ENCODE measurements at regions not wholly inside any gene's neighbourhood (a gene's known extent, or its start where the extent isn't known, plus 50 kb on each side); places are given as distances from the start of the nearest gene placed in this dataset.

- TF ChIP-seq NFYB (IDR thresholded peaks at IDR 0.05; ENCODE audit: insufficient read depth, low read depth, low read length) (no peak), BHLHE40 (IDR thresholded peaks at IDR 0.05; ENCODE audit: borderline replicate concordance in 1 of 2, low read depth in 2 of 2, low read length in 1 of 2) (no peak), BCLAF1 (IDR thresholded peaks at IDR 0.05) (no peak), MTA3 (IDR thresholded peaks at IDR 0.05; ENCODE audit: borderline replicate concordance, low read length) (no peak), RAD51 (IDR thresholded peaks at IDR 0.05) (no peak), EP300 (IDR thresholded peaks at IDR 0.05; ENCODE audit: borderline replicate concordance in 1 of 2, control insufficient read depth in 1 of 2, low read depth in 2 of 2, low read length in 2 of 2) (no peak), POLR2A (IDR thresholded peaks at IDR 0.05; ENCODE audit: low read depth, low read length) (no peak), EGR1 (IDR thresholded peaks at IDR 0.05; ENCODE audit: borderline replicate concordance in 1 of 2, low read depth in 2 of 2, low read length in 2 of 2) (no peak)
- TF ChIP-seq, protein P1, sequence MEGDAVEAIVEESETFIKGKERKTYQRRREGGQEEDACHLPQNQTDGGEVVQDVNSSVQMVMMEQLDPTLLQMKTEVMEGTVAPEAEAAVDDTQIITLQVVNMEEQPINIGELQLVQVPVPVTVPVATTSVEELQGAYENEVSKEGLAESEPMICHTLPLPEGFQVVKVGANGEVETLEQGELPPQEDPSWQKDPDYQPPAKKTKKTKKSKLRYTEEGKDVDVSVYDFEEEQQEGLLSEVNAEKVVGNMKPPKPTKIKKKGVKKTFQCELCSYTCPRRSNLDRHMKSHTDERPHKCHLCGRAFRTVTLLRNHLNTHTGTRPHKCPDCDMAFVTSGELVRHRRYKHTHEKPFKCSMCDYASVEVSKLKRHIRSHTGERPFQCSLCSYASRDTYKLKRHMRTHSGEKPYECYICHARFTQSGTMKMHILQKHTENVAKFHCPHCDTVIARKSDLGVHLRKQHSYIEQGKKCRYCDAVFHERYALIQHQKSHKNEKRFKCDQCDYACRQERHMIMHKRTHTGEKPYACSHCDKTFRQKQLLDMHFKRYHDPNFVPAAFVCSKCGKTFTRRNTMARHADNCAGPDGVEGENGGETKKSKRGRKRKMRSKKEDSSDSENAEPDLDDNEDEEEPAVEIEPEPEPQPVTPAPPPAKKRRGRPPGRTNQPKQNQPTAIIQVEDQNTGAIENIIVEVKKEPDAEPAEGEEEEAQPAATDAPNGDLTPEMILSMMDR (IDR thresholded peaks at IDR 0.05 in 2 of 3, conservative IDR thresholded peaks at IDR 0.05 in 1 of 3; ENCODE audit: control insufficient read depth in 2 of 3, extremely low read depth in 1 of 3, insufficient read depth in 1 of 3, low read depth in 3 of 3, low read length in 3 of 3): peak; percentile 79 to 89 (median 85)
- TF ChIP-seq, protein P2, sequence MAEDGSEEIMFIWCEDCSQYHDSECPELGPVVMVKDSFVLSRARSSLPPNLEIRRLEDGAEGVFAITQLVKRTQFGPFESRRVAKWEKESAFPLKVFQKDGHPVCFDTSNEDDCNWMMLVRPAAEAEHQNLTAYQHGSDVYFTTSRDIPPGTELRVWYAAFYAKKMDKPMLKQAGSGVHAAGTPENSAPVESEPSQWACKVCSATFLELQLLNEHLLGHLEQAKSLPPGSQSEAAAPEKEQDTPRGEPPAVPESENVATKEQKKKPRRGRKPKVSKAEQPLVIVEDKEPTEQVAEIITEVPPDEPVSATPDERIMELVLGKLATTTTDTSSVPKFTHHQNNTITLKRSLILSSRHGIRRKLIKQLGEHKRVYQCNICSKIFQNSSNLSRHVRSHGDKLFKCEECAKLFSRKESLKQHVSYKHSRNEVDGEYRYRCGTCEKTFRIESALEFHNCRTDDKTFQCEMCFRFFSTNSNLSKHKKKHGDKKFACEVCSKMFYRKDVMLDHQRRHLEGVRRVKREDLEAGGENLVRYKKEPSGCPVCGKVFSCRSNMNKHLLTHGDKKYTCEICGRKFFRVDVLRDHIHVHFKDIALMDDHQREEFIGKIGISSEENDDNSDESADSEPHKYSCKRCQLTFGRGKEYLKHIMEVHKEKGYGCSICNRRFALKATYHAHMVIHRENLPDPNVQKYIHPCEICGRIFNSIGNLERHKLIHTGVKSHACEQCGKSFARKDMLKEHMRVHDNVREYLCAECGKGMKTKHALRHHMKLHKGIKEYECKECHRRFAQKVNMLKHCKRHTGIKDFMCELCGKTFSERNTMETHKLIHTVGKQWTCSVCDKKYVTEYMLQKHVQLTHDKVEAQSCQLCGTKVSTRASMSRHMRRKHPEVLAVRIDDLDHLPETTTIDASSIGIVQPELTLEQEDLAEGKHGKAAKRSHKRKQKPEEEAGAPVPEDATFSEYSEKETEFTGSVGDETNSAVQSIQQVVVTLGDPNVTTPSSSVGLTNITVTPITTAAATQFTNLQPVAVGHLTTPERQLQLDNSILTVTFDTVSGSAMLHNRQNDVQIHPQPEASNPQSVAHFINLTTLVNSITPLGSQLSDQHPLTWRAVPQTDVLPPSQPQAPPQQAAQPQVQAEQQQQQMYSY (CRISPR knock-in tag; IDR thresholded peaks at IDR 0.05): no peak
- TF ChIP-seq, protein P3, sequence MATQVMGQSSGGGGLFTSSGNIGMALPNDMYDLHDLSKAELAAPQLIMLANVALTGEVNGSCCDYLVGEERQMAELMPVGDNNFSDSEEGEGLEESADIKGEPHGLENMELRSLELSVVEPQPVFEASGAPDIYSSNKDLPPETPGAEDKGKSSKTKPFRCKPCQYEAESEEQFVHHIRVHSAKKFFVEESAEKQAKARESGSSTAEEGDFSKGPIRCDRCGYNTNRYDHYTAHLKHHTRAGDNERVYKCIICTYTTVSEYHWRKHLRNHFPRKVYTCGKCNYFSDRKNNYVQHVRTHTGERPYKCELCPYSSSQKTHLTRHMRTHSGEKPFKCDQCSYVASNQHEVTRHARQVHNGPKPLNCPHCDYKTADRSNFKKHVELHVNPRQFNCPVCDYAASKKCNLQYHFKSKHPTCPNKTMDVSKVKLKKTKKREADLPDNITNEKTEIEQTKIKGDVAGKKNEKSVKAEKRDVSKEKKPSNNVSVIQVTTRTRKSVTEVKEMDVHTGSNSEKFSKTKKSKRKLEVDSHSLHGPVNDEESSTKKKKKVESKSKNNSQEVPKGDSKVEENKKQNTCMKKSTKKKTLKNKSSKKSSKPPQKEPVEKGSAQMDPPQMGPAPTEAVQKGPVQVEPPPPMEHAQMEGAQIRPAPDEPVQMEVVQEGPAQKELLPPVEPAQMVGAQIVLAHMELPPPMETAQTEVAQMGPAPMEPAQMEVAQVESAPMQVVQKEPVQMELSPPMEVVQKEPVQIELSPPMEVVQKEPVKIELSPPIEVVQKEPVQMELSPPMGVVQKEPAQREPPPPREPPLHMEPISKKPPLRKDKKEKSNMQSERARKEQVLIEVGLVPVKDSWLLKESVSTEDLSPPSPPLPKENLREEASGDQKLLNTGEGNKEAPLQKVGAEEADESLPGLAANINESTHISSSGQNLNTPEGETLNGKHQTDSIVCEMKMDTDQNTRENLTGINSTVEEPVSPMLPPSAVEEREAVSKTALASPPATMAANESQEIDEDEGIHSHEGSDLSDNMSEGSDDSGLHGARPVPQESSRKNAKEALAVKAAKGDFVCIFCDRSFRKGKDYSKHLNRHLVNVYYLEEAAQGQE (IDR thresholded peaks at IDR 0.05; ENCODE audit: low read depth, low read length): no peak
Measured at GRCh38 chr6:137415127-137415833, 78.9 kb downstream of the OLIG3 start.

All from GM12878 (cell line).